NCI-H460 (cell line): ENCODE measurements at regions not wholly inside any gene's neighbourhood (a gene's known extent, or its start where the extent isn't known, plus 50 kb on each side); places are given as distances from the start of the nearest gene placed in this dataset.

Experiments used
- DNase-seq: peaks from one replicate; pipeline ENCODE4 v3.0.0-alpha.2; 2016; ENCODE audit warnings: low read depth; ENCODE audit errors: extremely low read depth

DNA sequence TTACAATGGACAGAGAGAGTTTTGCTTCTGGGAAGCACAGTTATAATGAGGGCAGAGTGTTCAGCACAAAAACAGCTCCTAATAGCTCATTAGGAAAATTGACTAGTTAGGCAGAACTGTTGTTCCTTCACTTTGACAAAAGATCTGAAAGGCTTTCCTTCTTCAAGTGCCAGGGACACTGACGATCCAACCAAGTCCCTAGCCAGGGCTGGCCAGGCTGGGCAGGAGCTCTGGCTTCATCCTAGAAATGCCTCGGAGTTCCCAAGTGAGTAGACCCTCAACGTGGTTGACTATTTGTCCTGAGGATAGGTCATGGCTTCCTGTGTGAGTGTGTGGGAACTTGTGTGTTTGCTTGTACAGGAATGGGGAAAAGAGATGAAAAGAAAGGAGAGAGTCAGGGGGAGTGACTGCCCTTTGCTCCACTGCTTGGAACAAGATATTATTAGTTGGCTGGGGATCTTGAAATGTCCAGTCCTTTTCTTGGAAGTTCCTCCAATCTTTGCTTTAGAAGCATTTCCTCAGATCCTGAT, 617.9 kb downstream of the NTRK3 start:
- no peak for DNase-seq

GRCh38 chr15:87634361-87634760, 622.2 kb downstream of the NTRK3 start:
- no peak for DNase-seq

- no peak for DNase-seq
Observed at GRCh38 chr15:87633525-87633924, 623.0 kb downstream of the NTRK3 start.

- DNase-seq = no peak
Observed at GRCh38 chr15:87632364-87632763, 624.2 kb downstream of the NTRK3 start.

DNA sequence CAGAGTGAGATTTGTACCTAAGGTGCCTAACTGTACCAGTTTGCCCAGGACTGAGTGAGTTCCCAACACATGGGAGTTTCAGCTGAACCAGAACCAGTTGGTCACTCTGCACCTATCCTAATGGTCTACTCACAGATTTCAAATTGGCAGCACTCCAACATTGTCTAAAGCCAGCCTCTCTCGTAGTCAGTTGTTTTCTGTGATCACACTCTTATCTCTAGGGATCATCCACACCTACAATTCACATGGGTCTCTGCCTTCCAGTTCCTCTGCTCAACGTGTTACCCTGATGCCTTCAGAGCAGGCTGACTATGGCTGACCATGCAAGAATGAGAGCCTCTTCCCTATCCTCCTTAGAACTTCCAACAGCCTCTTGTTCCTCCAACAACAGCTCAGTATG, 624.8 kb downstream of the NTRK3 start:
- DNase-seq = no peak

- DNase-seq = no peak
Observed at GRCh38 chr15:87631093-87631492, 625.4 kb downstream of the NTRK3 start.

GRCh38 chr15:87628311-87628710, 628.2 kb downstream of the NTRK3 start:
- no peak for DNase-seq

GRCh38 chr15:87626860-87627259, 629.7 kb downstream of the NTRK3 start:
- DNase-seq = no peak

DNA sequence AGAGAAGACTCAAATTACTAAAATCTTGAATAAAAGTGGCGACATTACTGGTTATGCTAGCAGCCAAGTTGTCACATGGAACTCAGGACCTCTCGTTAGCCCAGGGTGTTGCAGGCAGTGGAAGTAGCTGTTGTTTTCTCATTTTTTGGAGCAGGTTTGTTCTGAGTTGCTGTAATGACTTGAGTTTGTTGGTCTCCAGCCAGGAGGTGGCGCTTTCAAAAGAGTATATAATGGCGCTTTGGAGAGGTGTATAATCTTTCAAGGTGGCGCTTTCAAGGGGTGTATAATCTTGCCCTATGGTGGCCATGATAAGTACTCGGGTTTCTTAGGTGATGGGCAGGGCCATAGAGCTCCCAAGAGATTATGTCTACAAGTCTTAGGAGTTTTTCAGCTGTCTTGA, 632.7 kb downstream of the NTRK3 start:
- no peak for DNase-seq

GRCh38 chr15:87620393-87620792, 636.1 kb downstream of the NTRK3 start:
- no peak for DNase-seq

GRCh38 chr15:87619161-87619960, 637.2 kb downstream of the NTRK3 start:
- DNase-seq = peak; percentile 42

DNA sequence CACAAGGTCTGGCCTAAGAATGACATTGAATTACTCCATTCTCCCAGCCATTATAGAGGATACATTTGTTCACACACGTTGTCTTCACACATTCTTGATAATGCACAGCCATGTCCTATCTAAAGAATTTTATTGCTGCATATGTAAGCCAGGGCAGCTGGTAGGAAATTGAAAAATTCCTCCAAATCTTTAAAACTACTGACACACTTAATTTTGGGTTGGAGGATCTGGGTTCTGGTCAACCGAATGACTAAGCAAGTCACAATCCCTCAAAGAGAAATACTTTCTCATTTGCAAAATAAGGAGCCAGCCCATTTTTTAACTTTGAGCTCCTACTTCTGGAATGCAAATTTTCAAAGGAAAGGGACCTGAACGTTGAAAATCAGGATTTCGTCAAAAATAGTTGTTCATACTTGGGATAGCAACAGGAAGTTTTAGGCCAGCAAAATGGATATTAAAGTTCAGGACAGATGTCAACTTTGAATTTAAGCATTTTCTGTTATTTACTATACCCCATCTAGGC, 638.3 kb downstream of the NTRK3 start:
- DNase-seq = no peak

DNA sequence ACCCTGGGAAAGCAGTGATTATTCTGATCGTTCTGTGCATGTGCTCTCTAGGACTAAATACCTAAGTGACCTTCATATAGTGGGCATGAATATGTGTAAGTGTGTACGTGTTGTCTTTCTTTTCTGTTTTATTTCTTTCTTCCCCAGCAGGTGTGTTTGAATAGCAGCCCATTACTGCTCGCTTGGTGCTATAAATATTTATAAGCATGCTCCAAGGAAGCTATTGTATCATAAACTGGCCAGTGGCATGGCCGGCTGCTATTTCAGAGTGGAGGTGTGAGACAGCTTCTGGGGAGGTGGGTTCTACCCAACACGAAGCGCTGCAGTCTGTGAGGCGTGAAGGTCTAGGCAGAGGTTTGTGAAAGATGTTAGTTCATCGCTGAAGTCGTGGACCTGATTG, 641.8 kb downstream of the NTRK3 start:
- DNase-seq = no peak

- DNase-seq = no peak
Observed at GRCh38 chr15:87610366-87610765, 646.2 kb downstream of the NTRK3 start.

GRCh38 chr15:87609894-87610293, 646.6 kb downstream of the NTRK3 start:
- no peak for DNase-seq

DNA sequence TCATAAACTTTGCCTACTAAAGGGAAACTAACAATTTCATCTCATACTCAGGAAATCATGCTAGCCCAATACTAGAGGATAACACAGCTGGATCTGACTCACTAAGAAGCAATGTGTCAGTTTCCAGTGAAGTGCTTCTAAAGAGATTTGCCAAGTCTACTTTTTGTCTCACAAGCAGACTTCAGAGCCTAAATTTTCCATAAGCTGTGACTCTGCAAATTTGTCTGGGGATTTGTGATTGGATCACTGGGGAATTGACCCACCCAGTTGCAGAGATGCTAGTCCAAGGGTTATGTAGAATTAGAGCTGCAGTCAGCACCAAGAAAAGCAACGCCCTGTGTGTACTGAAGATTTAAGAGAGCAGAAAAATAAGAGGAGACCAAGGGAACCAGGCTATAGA, 647.1 kb downstream of the NTRK3 start:
- DNase-seq = peak; percentile 60

- DNase-seq = no peak
Observed at GRCh38 chr15:87608238-87609028, 648.1 kb downstream of the NTRK3 start.

DNA sequence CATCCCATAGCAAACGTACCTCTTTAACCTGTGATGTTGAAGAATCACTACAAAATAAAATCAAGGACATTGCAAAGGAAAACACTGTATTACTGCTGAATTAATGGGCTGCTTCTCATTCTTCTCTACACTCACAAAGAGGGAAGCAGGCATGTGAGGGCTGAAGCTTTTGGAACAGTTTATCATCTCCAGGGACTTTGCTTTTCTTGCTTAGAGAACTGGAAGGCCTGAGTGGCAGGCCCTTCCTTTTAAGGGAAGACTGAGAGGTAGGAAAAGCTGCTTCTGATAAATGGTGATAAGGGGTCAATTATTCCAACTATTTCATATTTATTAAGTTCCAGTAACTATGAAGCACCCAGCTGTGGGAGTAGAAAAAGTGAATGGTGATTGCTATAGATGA, 649.6 kb downstream of the NTRK3 start:
- DNase-seq = no peak

GRCh38 chr15:87604857-87605446, 651.6 kb downstream of the NTRK3 start:
- no peak for DNase-seq

- no peak for DNase-seq
Observed at GRCh38 chr15:87602371-87602770, 654.2 kb downstream of the NTRK3 start.

DNA sequence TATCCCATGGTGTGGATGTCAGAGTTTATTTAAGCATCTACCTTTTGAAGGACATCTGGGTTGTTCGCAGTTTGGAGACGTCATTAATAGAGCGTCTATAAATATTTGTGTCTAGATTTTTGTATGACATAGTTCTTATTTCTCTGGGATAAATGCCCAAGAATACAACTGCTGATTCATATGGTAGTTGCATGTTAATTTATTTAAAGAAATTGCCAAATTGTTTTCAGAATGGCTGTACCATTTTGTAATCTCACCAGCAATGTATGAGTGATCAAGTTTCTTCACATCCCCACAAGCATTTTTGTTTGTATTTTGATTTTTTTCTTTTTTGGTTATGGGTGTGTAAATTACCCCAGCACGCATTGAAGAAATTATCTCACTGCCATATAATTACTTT, 656.9 kb downstream of the NTRK3 start:
- no peak for DNase-seq
